ELR (cell line): ENCODE measurements at regions not wholly inside any gene's neighbourhood (a gene's known extent, or its start where the extent isn't known, plus 50 kb on each side); places are given as distances from the start of the nearest gene placed in this dataset.

ENCODE experiments used
- DNase-seq: peaks from one replicate; pipeline ENCODE4 v3.0.0-alpha.2; 2015; ENCODE audit warnings: low read depth

GRCh38 chr1:8115031-8115768, 89.1 kb upstream of the ERRFI1 start:
- DNase-seq: no peak

- DNase-seq: no peak
These were observed 87.4 kb upstream of the ERRFI1 start for GRCh38 chr1:8113262-8114220.

- DNase-seq: no peak
These were observed 86.6 kb upstream of the ERRFI1 start for GRCh38 chr1:8112611-8113261.

- no peak for DNase-seq
These were observed 85.5 kb upstream of the ERRFI1 start for GRCh38 chr1:8111560-8111959.

GRCh38 chr1:8109216-8109615, 83.1 kb upstream of the ERRFI1 start:
- no peak for DNase-seq

- no peak for DNase-seq
These were observed 81.8 kb upstream of the ERRFI1 start for GRCh38 chr1:8107897-8108296.

- no peak for DNase-seq
These were observed 78.4 kb upstream of the ERRFI1 start for GRCh38 chr1:8104278-8105236.

- DNase-seq: no peak
These were observed 71.8 kb upstream of the ERRFI1 start for GRCh38 chr1:8097908-8098307.

GRCh38 chr1:8097077-8097799, 71.1 kb upstream of the ERRFI1 start:
- peak; percentile 96 for DNase-seq

GRCh38 chr1:8096105-8097011, 70.2 kb upstream of the ERRFI1 start:
- DNase-seq: peak; percentile 94

GRCh38 chr1:8095584-8095983, 69.5 kb upstream of the ERRFI1 start:
- peak; percentile 35 for DNase-seq

GRCh38 chr1:8094481-8095241, 68.6 kb upstream of the ERRFI1 start:
- peak; percentile 78 for DNase-seq

GRCh38 chr1:8093221-8093980, 67.3 kb upstream of the ERRFI1 start:
- DNase-seq: no peak

- DNase-seq: no peak
These were observed 66.5 kb upstream of the ERRFI1 start for GRCh38 chr1:8092657-8093056.

- DNase-seq: no peak
These were observed 65.6 kb upstream of the ERRFI1 start for GRCh38 chr1:8091691-8092090.

- DNase-seq: peak; percentile 94
These were observed 64.2 kb upstream of the ERRFI1 start for GRCh38 chr1:8090241-8090702.

- DNase-seq: peak; percentile 64
These were observed 63.6 kb upstream of the ERRFI1 start for GRCh38 chr1:8089535-8090228.
